Type B pancreatic cell (in vitro differentiated cells): ENCODE measurements at regions not wholly inside any gene's neighbourhood (a gene's known extent, or its start where the extent isn't known, plus 50 kb on each side); places are given as distances from the start of the nearest gene placed in this dataset.

Experiments
- DNase-seq: peaks from one replicate; pipeline ENCODE4 v3.0.0; 2021; ENCODE audit warnings: mixed read lengths; ENCODE audit not compliant: unreplicated experiment; ENCODE audit errors: extremely low spot score
- H3K27ac Mint-ChIP-seq: 2 replicates; pipeline ENCODE4 v1.8.0; 2021; ENCODE audit warnings: mild to moderate bottlenecking, mixed read lengths
- H3K27me3 Mint-ChIP-seq: 2 replicates; pipeline ENCODE4 v1.8.0; 2021; ENCODE audit warnings: mixed read lengths
- H3K36me3 Mint-ChIP-seq: 2 replicates; pipeline ENCODE4 v1.8.0; 2021; ENCODE audit warnings: mixed read lengths
- H3K4me1 Mint-ChIP-seq: one replicate; pipeline ENCODE4 v1.8.0; 2021; ENCODE audit warnings: mixed read lengths; ENCODE audit not compliant: unreplicated experiment
- H3K4me3 Mint-ChIP-seq: 2 replicates; pipeline ENCODE4 v1.8.0; 2021; ENCODE audit warnings: mild to moderate bottlenecking, mixed read lengths
- H3K9me3 Mint-ChIP-seq: 2 replicates; pipeline ENCODE4 v1.8.0; 2021; ENCODE audit warnings: mixed read lengths
- CTCF ChIP-seq: fragments of 200-600 bp; sonication (generic); conservative IDR thresholded peaks from 2 replicates; pipeline ENCODE4 v1.5.0; 2021; ENCODE audit warnings: antibody characterized with exemption, mild to moderate bottlenecking

DNA sequence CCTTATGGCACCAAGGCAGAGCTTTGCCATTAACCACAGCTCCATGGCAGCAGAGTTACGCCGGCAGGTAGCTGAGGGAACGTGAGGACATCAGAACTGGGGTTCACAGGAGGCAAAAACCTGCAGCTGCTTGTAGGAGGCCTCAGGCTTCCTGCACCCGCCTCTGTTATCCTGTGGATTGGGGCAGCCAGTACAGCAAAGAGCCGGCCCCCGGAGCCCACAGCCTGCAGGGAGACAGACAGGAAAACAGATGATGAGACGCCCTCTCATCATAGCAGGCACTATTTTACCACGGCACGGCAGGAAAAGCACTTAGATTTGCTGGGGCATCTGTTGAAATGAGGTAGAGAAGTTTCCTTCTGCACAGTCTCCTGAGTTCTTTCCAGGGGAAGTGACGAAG lies 870.3 kb downstream of the TBC1D22A start:
- no peak for DNase-seq
- Mint-ChIP-seq H3K4me1 (no peaks in the 10 kb centered on the region), H3K9me3 (no peaks in the 10 kb centered on the region), H3K27ac (no peak overlapping the region), H3K36me3 (no peaks in the 10 kb centered on the region), H3K27me3 (peaks cover 3% of the 10 kb centered on the region), H3K4me3 (no peak overlapping the region)
- no peak for TF ChIP-seq CTCF

GRCh38 chr22:47631571-47632102 lies 869.2 kb downstream of the TBC1D22A start:
- H3K36me3 Mint-ChIP-seq = no peaks in the 10 kb centered on the region
- no peak overlapping the region for H3K27ac Mint-ChIP-seq
- H3K4me1 Mint-ChIP-seq = no peaks in the 10 kb centered on the region
- no peak for DNase-seq
- no peak overlapping the region for H3K4me3 Mint-ChIP-seq
- H3K27me3 Mint-ChIP-seq = peaks cover 3% of the 10 kb centered on the region
- no peak for TF ChIP-seq CTCF
- no peaks in the 10 kb centered on the region for H3K9me3 Mint-ChIP-seq

DNA sequence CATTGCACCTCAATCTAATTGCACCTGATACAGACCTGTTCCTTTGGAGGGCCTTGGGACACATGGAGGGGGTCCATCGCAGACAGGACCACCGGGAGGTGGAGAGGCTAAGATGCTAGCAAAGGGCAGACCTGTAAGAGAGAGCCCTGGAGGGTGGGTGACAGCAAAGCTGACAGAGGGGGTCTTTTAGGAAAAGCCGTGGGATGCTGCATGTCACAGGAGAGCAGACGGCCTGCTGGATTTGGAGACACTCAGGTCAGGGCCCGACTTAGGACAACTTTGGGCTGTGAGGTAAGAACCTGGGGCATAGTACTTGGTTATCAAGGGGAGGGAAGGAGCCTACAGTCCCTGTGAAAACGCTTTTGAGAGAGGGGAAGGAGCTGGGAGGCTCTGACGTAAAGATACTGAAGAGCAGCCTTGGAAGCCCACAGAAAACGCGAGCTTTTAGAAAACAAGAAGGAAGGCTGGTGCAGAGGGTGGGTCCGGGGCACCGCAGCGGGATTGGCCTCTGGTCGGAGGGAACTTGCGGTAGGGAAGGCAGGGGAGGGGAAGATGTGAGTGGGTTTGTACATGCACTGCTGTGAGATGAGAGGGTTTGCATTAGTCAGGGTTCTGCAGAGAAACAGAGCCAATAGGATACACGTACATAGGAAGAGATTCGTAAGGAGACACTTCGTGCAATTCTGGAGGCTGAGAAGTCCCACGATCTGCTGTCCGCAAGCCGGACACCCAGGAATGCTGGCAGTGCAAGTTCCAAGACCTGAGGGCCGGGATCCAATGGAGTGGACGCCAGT lies 868.5 kb downstream of the TBC1D22A start:
- no peak for TF ChIP-seq CTCF
- Mint-ChIP-seq H3K27ac (no peak overlapping the region), H3K4me1 (no peaks in the 10 kb centered on the region), H3K27me3 (peaks cover 3% of the 10 kb centered on the region), H3K36me3 (no peaks in the 10 kb centered on the region), H3K9me3 (no peaks in the 10 kb centered on the region), H3K4me3 (no peak overlapping the region)
- no peak for DNase-seq

GRCh38 chr22:47629791-47630655 lies 867.6 kb downstream of the TBC1D22A start:
- no peaks in the 10 kb centered on the region for H3K9me3 Mint-ChIP-seq
- no peak for TF ChIP-seq CTCF
- H3K36me3 Mint-ChIP-seq = no peaks in the 10 kb centered on the region

DNA sequence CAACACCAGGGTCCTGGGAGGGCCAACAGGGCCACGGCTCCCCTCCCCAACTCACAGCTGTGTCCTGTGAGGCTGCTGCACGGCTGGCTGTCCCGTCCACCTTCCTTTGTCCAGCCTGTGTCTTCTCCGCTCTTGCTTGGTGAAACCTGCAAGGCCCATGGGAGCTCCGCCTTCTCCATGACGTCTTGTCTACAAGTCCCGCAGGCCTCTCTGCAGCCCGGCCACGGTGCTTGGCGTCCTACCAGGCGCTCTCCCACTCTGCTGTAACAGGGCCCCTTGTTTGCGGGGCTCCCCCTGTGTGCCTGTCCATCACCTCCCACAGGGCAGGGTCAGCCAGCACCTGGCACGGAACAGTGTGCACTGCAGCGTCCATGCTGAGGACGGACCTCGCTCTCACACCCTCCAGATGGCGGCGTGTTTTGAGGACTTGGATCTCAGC lies 866.8 kb downstream of the TBC1D22A start:
- H3K27me3 Mint-ChIP-seq = peaks cover 3% of the 10 kb centered on the region
- no peak overlapping the region for H3K4me3 Mint-ChIP-seq
- H3K4me1 Mint-ChIP-seq = no peaks in the 10 kb centered on the region
- no peaks in the 10 kb centered on the region for H3K9me3 Mint-ChIP-seq
- H3K27ac Mint-ChIP-seq = no peak overlapping the region
- no peak for DNase-seq
- TF ChIP-seq CTCF = no peak
- no peaks in the 10 kb centered on the region for H3K36me3 Mint-ChIP-seq

More at GRCh38 chr22:47629791-47630655, 867.6 kb downstream of the TBC1D22A start:
- Mint-ChIP-seq H3K4me1 (no peaks in the 10 kb centered on the region), H3K4me3 (no peak overlapping the region), H3K27ac (no peak overlapping the region), H3K27me3 (peaks cover 3% of the 10 kb centered on the region)
- DNase-seq = no peak
